IPS-20b (cell line): ENCODE measurements at regions not wholly inside any gene's neighbourhood (a gene's known extent, or its start where the extent isn't known, plus 50 kb on each side); places are given as distances from the start of the nearest gene placed in this dataset.

Experiments used
- H3K27ac ChIP-seq: one replicate; pipeline ENCODE4 v1.5.1; 2013; ENCODE audit warnings: low read length
- H3K27me3 ChIP-seq: 2 replicates; pipeline ENCODE4 v1.6.1; 2013; ENCODE audit warnings: mild to moderate bottlenecking, low read length, inconsistent platforms; ENCODE audit not compliant: insufficient read depth
- H3K36me3 ChIP-seq: 2 replicates; pipeline ENCODE4 v1.6.1; 2013; ENCODE audit warnings: low read depth, mild to moderate bottlenecking, inconsistent platforms, low read length, moderate library complexity; ENCODE audit not compliant: insufficient read depth
- H3K4me1 ChIP-seq: 2 replicates; pipeline ENCODE4 v1.6.1; 2013; ENCODE audit warnings: mild to moderate bottlenecking, control low read depth, inconsistent platforms, low read length, moderate library complexity; ENCODE audit not compliant: insufficient read depth
- H3K4me3 ChIP-seq: 2 replicates; pipeline ENCODE4 v1.5.1; 2013; ENCODE audit warnings: mild to moderate bottlenecking, low read length, inconsistent platforms
- H3K9ac ChIP-seq: 2 replicates; pipeline ENCODE4 v1.6.1; 2013; ENCODE audit warnings: low read depth, mild to moderate bottlenecking, inconsistent platforms, low read length, moderate library complexity
- H3K9me3 ChIP-seq: 2 replicates; pipeline ENCODE4 v1.6.1; 2013; ENCODE audit warnings: mild to moderate bottlenecking, low read depth, low read length, inconsistent platforms; ENCODE audit not compliant: insufficient read depth

DNA sequence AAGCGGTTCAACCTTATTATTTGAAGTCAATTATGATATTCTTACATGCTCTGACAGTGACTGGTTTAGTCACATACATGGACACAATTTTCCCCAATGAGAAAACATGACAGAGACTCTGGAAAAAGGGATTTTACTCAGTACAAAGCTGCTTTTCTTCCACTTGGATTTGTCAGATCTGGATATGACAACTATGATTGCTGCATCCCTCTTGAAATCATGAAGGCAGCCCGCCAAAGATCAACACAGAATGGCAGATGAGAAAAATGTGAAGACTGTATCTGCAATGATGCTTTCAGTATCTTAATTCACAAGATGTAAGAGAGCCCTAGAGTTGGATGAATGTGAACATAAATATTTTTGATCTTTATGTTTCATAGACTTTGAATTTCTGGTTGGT lies 439.6 kb downstream of the CDH8 start:
- H3K4me3 ChIP-seq: no peak overlapping the region
- peaks cover 11% of the 10 kb centered on the region for H3K9me3 ChIP-seq
- H3K9ac ChIP-seq: no peak overlapping the region
- no peaks in the 10 kb centered on the region for H3K27me3 ChIP-seq
- no peaks in the 10 kb centered on the region for H3K36me3 ChIP-seq
- H3K27ac ChIP-seq: no peak overlapping the region
- no peaks in the 10 kb centered on the region for H3K4me1 ChIP-seq

- Histone ChIP-seq H3K27ac (no peak overlapping the region), H3K9me3 (peaks cover 11% of the 10 kb centered on the region)
Observed at GRCh38 chr16:61595605-61596004, 440.6 kb downstream of the CDH8 start.

DNA sequence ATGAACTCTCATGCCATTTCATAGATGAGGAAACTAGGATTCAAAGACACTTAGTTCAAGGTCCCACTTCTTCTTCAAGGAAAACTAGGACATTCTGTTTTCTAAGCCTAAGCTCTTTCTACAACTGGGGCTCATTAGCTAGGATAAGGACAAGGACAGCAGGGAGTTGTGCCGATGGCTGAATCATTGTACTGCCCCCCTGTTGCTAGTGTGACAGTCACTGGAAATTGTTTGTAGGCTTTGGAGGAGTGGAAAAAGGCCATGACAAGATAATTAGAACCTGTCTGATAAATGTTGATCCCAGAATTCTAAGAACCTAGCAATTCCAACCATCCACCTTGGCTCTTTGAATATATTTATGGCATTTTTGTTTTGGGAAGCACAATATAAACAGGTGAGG lies 445.7 kb downstream of the CDH8 start:
- peaks cover 11% of the 10 kb centered on the region for H3K9me3 ChIP-seq
- no peaks in the 10 kb centered on the region for H3K27me3 ChIP-seq
- no peak overlapping the region for H3K27ac ChIP-seq
- H3K4me1 ChIP-seq: no peaks in the 10 kb centered on the region
- H3K4me3 ChIP-seq: no peak overlapping the region
- H3K36me3 ChIP-seq: no peaks in the 10 kb centered on the region
- H3K9ac ChIP-seq: no peak overlapping the region

More at GRCh38 chr16:61595605-61596004, 440.6 kb downstream of the CDH8 start:
- Histone ChIP-seq H3K36me3 (no peaks in the 10 kb centered on the region), H3K9ac (no peak overlapping the region), H3K4me3 (no peak overlapping the region), H3K27me3 (no peaks in the 10 kb centered on the region), H3K4me1 (no peaks in the 10 kb centered on the region)

GRCh38 chr16:61587526-61587925 lies 448.7 kb downstream of the CDH8 start:
- no peak overlapping the region for H3K9ac ChIP-seq
- no peaks in the 10 kb centered on the region for H3K36me3 ChIP-seq
- no peaks in the 10 kb centered on the region for H3K4me1 ChIP-seq
- H3K9me3 ChIP-seq: no peaks in the 10 kb centered on the region
- H3K4me3 ChIP-seq: no peak overlapping the region
- no peaks in the 10 kb centered on the region for H3K27me3 ChIP-seq
- H3K27ac ChIP-seq: no peak overlapping the region

- H3K9ac ChIP-seq: no peak overlapping the region
- no peaks in the 10 kb centered on the region for H3K4me1 ChIP-seq
- no peaks in the 10 kb centered on the region for H3K9me3 ChIP-seq
- H3K4me3 ChIP-seq: no peak overlapping the region
- no peak overlapping the region for H3K27ac ChIP-seq
- no peaks in the 10 kb centered on the region for H3K36me3 ChIP-seq
- H3K27me3 ChIP-seq: no peaks in the 10 kb centered on the region
Observed at GRCh38 chr16:61581417-61582046, 454.7 kb downstream of the CDH8 start.

DNA sequence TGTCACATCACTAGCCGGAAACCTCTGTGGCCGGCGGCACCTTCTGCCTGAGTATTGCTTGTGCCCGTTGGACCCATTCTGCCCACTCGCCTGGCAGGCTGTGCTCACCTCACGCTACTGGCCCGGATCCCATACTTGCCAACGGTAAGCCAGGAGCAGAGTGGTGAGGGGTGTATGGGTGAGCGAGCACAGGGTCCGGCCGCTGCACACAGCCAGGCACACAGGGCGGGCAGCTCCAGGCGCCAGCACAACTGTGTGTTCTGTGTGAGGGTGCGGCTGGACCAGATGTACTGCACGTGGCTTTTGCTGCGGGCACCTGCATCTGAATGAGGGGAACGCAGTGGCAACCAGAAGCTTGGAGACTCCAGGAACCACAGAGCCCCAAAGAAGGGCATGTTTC lies 455.7 kb downstream of the CDH8 start:
- H3K27ac ChIP-seq: no peak overlapping the region
- H3K4me3 ChIP-seq: no peak overlapping the region
- no peaks in the 10 kb centered on the region for H3K36me3 ChIP-seq
- no peaks in the 10 kb centered on the region for H3K4me1 ChIP-seq
- no peaks in the 10 kb centered on the region for H3K27me3 ChIP-seq
- H3K9ac ChIP-seq: no peak overlapping the region
- no peaks in the 10 kb centered on the region for H3K9me3 ChIP-seq

DNA sequence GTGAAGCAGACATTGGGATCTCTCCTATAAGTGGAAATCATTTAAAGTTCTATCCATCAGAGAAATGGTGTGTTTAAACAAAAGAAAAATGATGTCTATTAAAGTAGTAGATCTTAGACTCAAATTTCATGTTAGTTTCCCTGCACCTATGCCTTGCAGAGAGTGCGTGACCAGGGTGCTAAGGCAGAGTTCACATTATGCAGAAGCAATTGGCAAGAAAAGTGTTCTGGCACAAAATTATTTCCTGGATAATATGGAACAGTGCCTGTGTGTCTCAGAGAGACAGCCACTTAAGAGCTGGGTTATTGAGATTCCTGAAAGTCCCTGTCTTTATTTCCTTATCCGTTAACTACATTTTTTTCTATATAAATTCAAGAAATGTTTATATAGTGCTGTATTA lies 457.0 kb downstream of the CDH8 start:
- H3K27me3 ChIP-seq: no peaks in the 10 kb centered on the region
- H3K9ac ChIP-seq: no peak overlapping the region
- no peak overlapping the region for H3K4me3 ChIP-seq
- H3K9me3 ChIP-seq: no peaks in the 10 kb centered on the region
- H3K4me1 ChIP-seq: no peaks in the 10 kb centered on the region
- H3K36me3 ChIP-seq: no peaks in the 10 kb centered on the region
- no peak overlapping the region for H3K27ac ChIP-seq

- H3K27me3 ChIP-seq: no peaks in the 10 kb centered on the region
- H3K9me3 ChIP-seq: no peaks in the 10 kb centered on the region
- no peaks in the 10 kb centered on the region for H3K4me1 ChIP-seq
- no peak overlapping the region for H3K27ac ChIP-seq
- H3K36me3 ChIP-seq: no peaks in the 10 kb centered on the region
- no peak overlapping the region for H3K4me3 ChIP-seq
- H3K9ac ChIP-seq: no peak overlapping the region
Observed at GRCh38 chr16:61576476-61576875, 459.8 kb downstream of the CDH8 start.

DNA sequence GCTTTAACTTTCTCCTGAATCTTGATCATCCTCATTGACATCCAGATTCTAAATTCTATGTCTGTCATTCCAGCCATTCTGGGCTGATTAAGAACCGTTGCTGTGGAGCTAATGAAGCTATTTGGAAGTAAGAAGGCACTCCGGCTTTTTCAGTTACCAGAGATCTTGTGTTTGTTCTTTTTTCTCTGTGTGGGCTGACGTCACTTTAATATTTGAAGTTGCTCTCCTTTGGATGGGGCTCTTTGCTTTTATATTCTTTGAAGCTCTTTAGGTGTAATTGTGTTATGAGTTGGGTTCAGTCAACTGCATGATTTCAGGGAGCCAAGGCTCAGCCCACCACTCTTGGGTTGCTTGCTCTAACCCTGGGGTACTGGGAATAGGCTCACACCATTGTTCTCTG lies 460.6 kb downstream of the CDH8 start:
- Histone ChIP-seq H3K36me3 (no peaks in the 10 kb centered on the region), H3K27ac (no peak overlapping the region), H3K4me1 (no peaks in the 10 kb centered on the region), H3K9ac (no peak overlapping the region), H3K27me3 (no peaks in the 10 kb centered on the region), H3K9me3 (no peaks in the 10 kb centered on the region), H3K4me3 (no peak overlapping the region)

DNA sequence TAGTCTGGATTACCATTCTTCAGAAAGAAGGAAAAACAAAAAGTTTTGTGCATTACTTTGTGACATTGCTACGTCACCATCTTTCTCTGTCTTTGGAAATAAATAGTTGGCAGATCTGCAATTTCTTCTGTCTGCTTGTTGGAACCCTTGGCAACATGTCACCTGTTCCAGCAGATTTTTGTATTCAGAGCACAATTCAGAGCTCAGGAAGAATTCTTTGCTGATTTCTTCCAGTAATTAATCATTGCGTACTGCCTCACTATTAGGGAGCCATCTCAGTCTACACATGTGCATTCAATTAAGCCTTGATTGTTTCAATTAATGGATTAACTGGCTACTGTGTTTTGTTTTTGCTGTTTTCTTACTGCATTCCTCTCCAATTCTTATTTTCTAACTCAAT lies 467.2 kb downstream of the CDH8 start:
- H3K9ac ChIP-seq: no peak overlapping the region
- no peaks in the 10 kb centered on the region for H3K4me1 ChIP-seq
- no peak overlapping the region for H3K27ac ChIP-seq
- no peaks in the 10 kb centered on the region for H3K36me3 ChIP-seq
- H3K4me3 ChIP-seq: no peak overlapping the region
- H3K27me3 ChIP-seq: no peaks in the 10 kb centered on the region
- H3K9me3 ChIP-seq: no peaks in the 10 kb centered on the region

GRCh38 chr16:61564716-61565115 lies 471.5 kb downstream of the CDH8 start:
- Histone ChIP-seq H3K36me3 (no peaks in the 10 kb centered on the region), H3K27me3 (no peaks in the 10 kb centered on the region), H3K9ac (no peak overlapping the region), H3K4me1 (no peaks in the 10 kb centered on the region), H3K9me3 (no peaks in the 10 kb centered on the region), H3K4me3 (no peak overlapping the region), H3K27ac (no peak overlapping the region)

DNA sequence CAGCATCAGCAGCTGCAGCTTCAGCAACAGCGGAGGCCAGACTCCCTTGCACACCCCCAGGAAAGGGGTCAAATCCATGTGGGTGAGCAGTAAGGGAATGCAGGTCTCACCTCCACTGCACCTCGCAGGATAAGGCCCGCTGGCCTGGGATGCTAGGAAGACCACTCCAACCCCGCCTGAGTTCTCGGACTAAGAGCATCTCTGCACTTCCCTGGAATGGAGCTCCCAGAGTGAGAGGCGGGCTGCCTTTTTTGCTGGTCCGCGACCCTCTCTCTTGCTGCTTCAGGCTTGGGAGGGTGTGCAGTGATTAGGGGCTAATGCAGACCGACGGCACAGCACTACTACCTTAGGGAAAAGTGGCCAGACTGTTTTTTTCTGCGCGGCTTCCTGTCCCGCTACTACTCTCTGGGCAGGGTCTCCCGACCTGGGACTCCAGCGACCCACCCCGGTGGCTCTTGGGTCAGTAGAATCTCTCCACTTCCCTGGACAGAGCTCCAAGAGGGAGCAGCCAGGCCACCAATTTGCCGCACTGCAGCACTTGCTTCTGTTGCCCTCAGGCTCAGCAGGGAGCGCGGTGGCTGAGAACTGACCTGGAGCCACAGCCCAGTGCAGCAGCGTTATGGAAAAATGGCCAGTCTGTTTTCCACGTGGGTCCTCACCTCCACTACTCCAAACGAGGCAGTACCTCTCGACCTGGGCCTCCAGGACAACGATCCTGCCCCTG lies 480.4 kb downstream of the CDH8 start:
- no peak overlapping the region for H3K4me3 ChIP-seq
- H3K27me3 ChIP-seq: no peaks in the 10 kb centered on the region
- H3K9me3 ChIP-seq: no peaks in the 10 kb centered on the region
- no peaks in the 10 kb centered on the region for H3K4me1 ChIP-seq
- no peak overlapping the region for H3K9ac ChIP-seq
- no peaks in the 10 kb centered on the region for H3K36me3 ChIP-seq
- H3K27ac ChIP-seq: no peak overlapping the region
